ENCODE measurements at regions not wholly inside any gene's neighbourhood (a gene's known extent, or its start where the extent isn't known, plus 50 kb on each side); places are given as distances from the start of the nearest gene placed in this dataset.

DNA sequence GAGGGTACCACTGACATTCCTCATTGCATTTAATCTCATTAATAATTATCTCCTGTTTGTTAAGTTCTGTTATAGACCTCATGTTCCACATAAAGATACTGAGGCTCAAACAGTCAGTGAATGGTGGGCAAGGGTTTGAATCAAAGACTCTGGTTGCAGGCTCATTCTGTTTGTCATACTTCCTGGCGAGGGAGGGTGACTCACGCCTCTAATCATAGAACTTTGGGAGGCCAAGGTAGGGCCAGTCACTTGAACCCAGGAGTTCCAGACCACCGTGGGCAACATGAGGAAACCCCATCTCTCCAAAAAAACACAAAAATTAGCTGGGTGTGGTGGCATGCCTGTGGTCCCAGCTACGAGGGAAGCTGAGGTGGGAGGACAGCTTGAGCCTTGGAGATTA lies 220.7 kb upstream of the MIR17HG start:
- WGBS, 2 donors (ENCODE audit: low coverage in 1 of 2), result 82% methylated on average over 3 of the region's 4 CpGs; no CpG with 5 or more reads in 1 of the 2 donors
- Histone ChIP-seq H3K27me3 (peaks cover 9% of the 10 kb centered on the region), H3K27ac (no peak overlapping the region), H3K36me3 (no peaks in the 10 kb centered on the region), H3K9me3 (no peaks in the 10 kb centered on the region), H3K4me1 (no peaks in the 10 kb centered on the region), H3K4me3 (no peak overlapping the region)
- no peak for ATAC-seq
- TF ChIP-seq POLR2A (IDR thresholded peaks at IDR 0.05), result no peak
- TF ChIP-seq EP300 (IDR thresholded peaks at IDR 0.05), result no peak
- no peak for TF ChIP-seq POLR2AphosphoS5 (IDR thresholded peaks at IDR 0.05)
- no peak for TF ChIP-seq CTCF (IDR thresholded peaks at IDR 0.05)

- H3K36me3 ChIP-seq, result no peaks in the 10 kb centered on the region
Observed at GRCh38 chr13:91127995-91128394, 219.5 kb upstream of the MIR17HG start.

DNA sequence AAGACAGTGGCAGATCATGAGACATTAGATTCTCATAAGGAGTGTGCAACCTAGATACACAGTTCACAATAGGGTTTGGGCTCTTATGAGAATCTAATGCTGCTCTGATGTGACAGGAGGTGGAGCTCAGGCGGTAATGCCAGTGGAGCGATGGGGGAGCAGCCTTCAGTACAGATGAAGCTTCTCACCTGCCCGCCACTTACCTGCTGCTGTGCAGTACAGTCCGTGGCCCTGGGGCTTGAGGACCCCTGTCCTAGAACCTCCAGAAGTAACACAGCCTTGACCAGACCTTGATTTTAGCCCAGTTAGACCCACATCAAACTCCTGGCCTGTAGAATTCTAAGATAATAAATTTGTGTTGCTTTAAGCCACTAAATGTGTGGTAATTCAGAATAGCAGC lies 215.1 kb upstream of the MIR17HG start:
- Histone ChIP-seq H3K27ac (no peak overlapping the region), H3K4me3 (no peak overlapping the region), H3K27me3 (no peaks in the 10 kb centered on the region), H3K9me3 (no peaks in the 10 kb centered on the region), H3K36me3 (no peaks in the 10 kb centered on the region), H3K4me1 (no peaks in the 10 kb centered on the region)
- ATAC-seq, result no peak
- 60 to 90% methylated on average over 1 to 4 of the region's 4 CpGs for WGBS, 2 donors (ENCODE audit: low coverage in 1 of 2)
- no peak for TF ChIP-seq POLR2AphosphoS5 (IDR thresholded peaks at IDR 0.05)
- TF ChIP-seq CTCF (IDR thresholded peaks at IDR 0.05), result no peak
- no peak for TF ChIP-seq POLR2A (IDR thresholded peaks at IDR 0.05)
- TF ChIP-seq EP300 (IDR thresholded peaks at IDR 0.05), result no peak

More at GRCh38 chr13:91127995-91128394, 219.5 kb upstream of the MIR17HG start:
- no peak for ATAC-seq
- no peak overlapping the region for H3K27ac ChIP-seq
- H3K4me1 ChIP-seq, result no peaks in the 10 kb centered on the region
- TF ChIP-seq EP300 (IDR thresholded peaks at IDR 0.05), result no peak
- TF ChIP-seq POLR2AphosphoS5 (IDR thresholded peaks at IDR 0.05), result no peak
- TF ChIP-seq CTCF (IDR thresholded peaks at IDR 0.05), result no peak
- TF ChIP-seq POLR2A (IDR thresholded peaks at IDR 0.05), result no peak
- peaks cover 9% of the 10 kb centered on the region for H3K27me3 ChIP-seq
- no peaks in the 10 kb centered on the region for H3K9me3 ChIP-seq
- no peak overlapping the region for H3K4me3 ChIP-seq
- 84 to 87% methylated on average over 1 of the region's 1 CpG for WGBS, 2 donors (ENCODE audit: low coverage in 1 of 2)

- H3K27ac ChIP-seq, result no peak overlapping the region
- TF ChIP-seq POLR2AphosphoS5 (IDR thresholded peaks at IDR 0.05), result no peak
- no peak for TF ChIP-seq POLR2A (IDR thresholded peaks at IDR 0.05)
- no peak for TF ChIP-seq CTCF (IDR thresholded peaks at IDR 0.05)
- no peak for TF ChIP-seq EP300 (IDR thresholded peaks at IDR 0.05)
- 37 to 50% methylated on average over 6 to 7 of the region's 7 CpGs for WGBS, 2 donors (ENCODE audit: low coverage in 1 of 2)
- H3K36me3 ChIP-seq, result no peaks in the 10 kb centered on the region
- no peak overlapping the region for H3K4me3 ChIP-seq
- no peaks in the 10 kb centered on the region for H3K27me3 ChIP-seq
- H3K9me3 ChIP-seq, result no peaks in the 10 kb centered on the region
- H3K4me1 ChIP-seq, result no peaks in the 10 kb centered on the region
- ATAC-seq, result no peak
Observed at GRCh38 chr13:91132786-91133185, 214.7 kb upstream of the MIR17HG start.

- WGBS, 2 donors (ENCODE audit: low coverage in 1 of 2), result 30 to 32% methylated on average over 6 to 11 of the region's 11 CpGs
- H3K4me3 ChIP-seq, result no peak overlapping the region
- no peaks in the 10 kb centered on the region for H3K27me3 ChIP-seq
- H3K27ac ChIP-seq, result no peak overlapping the region
- no peaks in the 10 kb centered on the region for H3K36me3 ChIP-seq
- no peak for ATAC-seq
- TF ChIP-seq POLR2AphosphoS5 (IDR thresholded peaks at IDR 0.05) (no peak), CTCF (IDR thresholded peaks at IDR 0.05) (peak; percentile 36 to 73 (median 56))
- no peaks in the 10 kb centered on the region for H3K4me1 ChIP-seq
- no peaks in the 10 kb centered on the region for H3K9me3 ChIP-seq
Observed at GRCh38 chr13:91133941-91134802, 213.3 kb upstream of the MIR17HG start.

All from gastroesophageal sphincter (tissue), 4 donors.